CD4-positive, alpha-beta T cell treated with Interleukin-2 at 100 ng/mL for 4 hours (primary cell): ENCODE measurements at regions not wholly inside any gene's neighbourhood (a gene's known extent, or its start where the extent isn't known, plus 50 kb on each side); places are given as distances from the start of the nearest gene placed in this dataset.
"Not testable (repeated sequence)": the region's sequence is repeated elsewhere in the genome, so short reads cannot be mapped to it uniquely, and the experiment has no call there.

Experiments used
- DNase-seq: peaks from one replicate; pipeline ENCODE4 v3.0.0-alpha.2; 2020; ENCODE audit warnings: low spot score

- DNase-seq, result no peak
Measured at GRCh38 chr3:82745544-82745943, 984.1 kb upstream of the GBE1 start.

- DNase-seq, result no peak
Measured at GRCh38 chr3:82743196-82743595, 981.8 kb upstream of the GBE1 start.

GRCh38 chr3:82741346-82741745 lies 979.9 kb upstream of the GBE1 start:
- no peak for DNase-seq

GRCh38 chr3:82739390-82739789 lies 977.9 kb upstream of the GBE1 start:
- DNase-seq, result no peak

- DNase-seq, result no peak
Measured at GRCh38 chr3:82736696-82737277, 975.3 kb upstream of the GBE1 start.

GRCh38 chr3:82715091-82715856 lies 953.8 kb upstream of the GBE1 start:
- DNase-seq, result no peak

GRCh38 chr3:82707035-82707434 lies 945.6 kb upstream of the GBE1 start:
- DNase-seq, result no peak

- no peak for DNase-seq
Measured at GRCh38 chr3:82685761-82686160, 924.3 kb upstream of the GBE1 start.

- DNase-seq, result no peak
Measured at GRCh38 chr3:82676356-82677026, 915.0 kb upstream of the GBE1 start.

GRCh38 chr3:82672966-82673365 lies 911.5 kb upstream of the GBE1 start:
- no peak for DNase-seq

- DNase-seq, result no peak
Measured at GRCh38 chr3:82671466-82671865, 910.0 kb upstream of the GBE1 start.

- no peak for DNase-seq
Measured at GRCh38 chr3:82654708-82655107, 893.3 kb upstream of the GBE1 start.

GRCh38 chr3:82643948-82644347 lies 882.5 kb upstream of the GBE1 start:
- DNase-seq, result no peak

- no peak for DNase-seq
Measured at GRCh38 chr3:82641701-82642100, 880.3 kb upstream of the GBE1 start.

GRCh38 chr3:82640254-82640653 lies 878.8 kb upstream of the GBE1 start:
- no peak for DNase-seq

GRCh38 chr3:82637574-82637973 lies 876.1 kb upstream of the GBE1 start:
- DNase-seq, result no peak

GRCh38 chr3:82636177-82636576 lies 874.7 kb upstream of the GBE1 start:
- DNase-seq, result no peak

GRCh38 chr3:82633319-82633718 lies 871.9 kb upstream of the GBE1 start:
- DNase-seq, result no peak

- no peak for DNase-seq
Measured at GRCh38 chr3:82629937-82630336, 868.5 kb upstream of the GBE1 start.

- DNase-seq, result no peak
Measured at GRCh38 chr3:82628385-82629014, 867.1 kb upstream of the GBE1 start.

- no peak for DNase-seq
Measured at GRCh38 chr3:82627733-82628132, 866.3 kb upstream of the GBE1 start.

GRCh38 chr3:82620744-82621143 lies 859.3 kb upstream of the GBE1 start:
- not testable (repeated sequence) for DNase-seq

GRCh38 chr3:82618594-82618993 lies 857.1 kb upstream of the GBE1 start:
- DNase-seq, result no peak
